ENCODE measurements at regions not wholly inside any gene's neighbourhood (a gene's known extent, or its start where the extent isn't known, plus 50 kb on each side); places are given as distances from the start of the nearest gene placed in this dataset.

GRCh38 chr1:73180397-73181189 is 898.3 kb upstream of the NEGR1 start:
- DNase-seq: no peak

DNA sequence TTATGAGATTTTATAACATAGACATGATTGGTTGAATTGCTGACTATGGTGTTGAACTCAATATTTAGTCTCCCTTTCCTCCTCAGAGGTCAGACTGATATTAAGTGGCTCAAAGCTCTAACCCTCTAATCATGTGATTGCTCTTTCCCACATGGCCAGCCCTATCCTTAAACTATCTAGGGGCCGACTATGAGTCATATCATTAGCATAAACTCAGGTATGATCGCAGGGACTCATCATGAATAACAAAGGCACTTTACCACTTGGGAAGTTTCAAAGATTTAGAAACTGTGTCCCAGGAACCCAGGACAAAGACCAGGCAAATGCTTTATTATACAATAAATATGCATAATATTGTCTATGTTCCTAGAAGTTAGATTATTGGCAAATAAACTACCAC is 894.6 kb upstream of the NEGR1 start:
- no peak for DNase-seq

DNA sequence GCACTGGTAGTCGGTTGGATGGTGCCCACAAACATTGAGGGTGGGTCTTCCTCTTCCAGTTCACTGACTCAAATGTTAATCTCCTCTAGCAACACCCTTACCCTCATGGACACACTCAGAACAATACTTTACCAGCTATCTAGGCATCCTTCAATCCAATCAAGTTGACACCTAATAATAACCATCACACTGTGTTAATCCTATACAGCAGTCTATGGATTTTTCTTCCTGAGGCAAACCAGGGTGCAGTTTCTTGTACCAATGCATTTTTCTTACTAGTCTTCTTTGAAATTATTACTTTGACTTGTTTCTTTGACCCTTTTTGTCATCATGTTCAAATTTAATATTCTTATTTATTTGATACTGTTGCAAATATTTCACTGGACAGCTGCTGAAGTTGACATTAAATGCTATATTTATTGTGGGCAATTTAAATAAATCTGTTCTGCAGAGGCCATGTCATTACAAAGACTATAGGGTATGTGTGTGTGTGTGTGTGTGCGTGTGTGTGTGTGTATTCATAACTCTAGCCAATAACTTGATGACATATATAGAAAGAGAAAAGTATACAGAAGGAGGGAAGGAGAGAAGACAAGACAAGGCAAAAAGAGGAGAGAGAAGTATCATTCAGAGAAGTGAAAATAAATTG is 884.8 kb upstream of the NEGR1 start:
- no peak for DNase-seq

- DNase-seq: no peak
Measured at GRCh38 chr1:73162564-73162963, 880.2 kb upstream of the NEGR1 start.

- DNase-seq: no peak
Measured at GRCh38 chr1:73161418-73161817, 879.1 kb upstream of the NEGR1 start.

DNA sequence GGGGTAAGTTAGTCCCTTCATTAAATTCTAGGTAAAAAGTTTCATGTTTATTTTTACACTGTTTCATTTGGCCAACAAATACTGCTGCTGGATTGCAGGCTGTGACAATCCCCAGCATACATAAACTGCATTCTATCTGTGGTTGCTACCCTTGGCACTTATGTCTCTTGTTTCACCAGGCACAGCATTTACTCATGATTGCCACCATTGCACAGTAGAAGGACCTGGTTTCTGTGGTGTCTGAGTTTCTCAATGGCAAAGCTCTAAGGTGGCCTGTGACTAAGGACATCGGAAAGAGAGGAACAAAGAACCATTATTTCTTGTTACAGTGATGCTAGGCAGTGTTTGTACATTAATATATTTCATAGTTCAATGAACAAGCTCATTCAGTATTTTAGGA is 878.4 kb upstream of the NEGR1 start:
- no peak for DNase-seq

GRCh38 chr1:73144311-73144710 is 862.0 kb upstream of the NEGR1 start:
- no peak for DNase-seq

DNA sequence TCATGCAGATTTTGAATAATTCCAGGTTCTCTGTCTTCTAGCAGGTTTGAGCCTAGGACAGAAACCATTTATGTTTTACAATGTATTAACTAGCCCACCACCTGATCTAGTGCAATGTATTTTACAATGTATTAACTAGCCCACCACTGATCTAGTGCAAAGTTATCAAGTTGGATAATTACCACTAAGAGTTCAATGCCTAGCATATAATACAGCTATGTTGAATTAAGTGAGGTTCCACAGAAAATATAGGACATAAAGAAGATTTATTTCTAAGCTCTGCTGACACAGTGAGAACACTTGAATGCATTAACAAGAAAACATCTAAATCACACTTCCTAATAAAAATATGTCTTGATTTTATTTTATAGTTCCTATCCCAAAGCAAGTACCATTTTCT is 854.6 kb upstream of the NEGR1 start:
- DNase-seq: no peak

GRCh38 chr1:73106931-73107330 is 824.6 kb upstream of the NEGR1 start:
- no peak for DNase-seq

DNA sequence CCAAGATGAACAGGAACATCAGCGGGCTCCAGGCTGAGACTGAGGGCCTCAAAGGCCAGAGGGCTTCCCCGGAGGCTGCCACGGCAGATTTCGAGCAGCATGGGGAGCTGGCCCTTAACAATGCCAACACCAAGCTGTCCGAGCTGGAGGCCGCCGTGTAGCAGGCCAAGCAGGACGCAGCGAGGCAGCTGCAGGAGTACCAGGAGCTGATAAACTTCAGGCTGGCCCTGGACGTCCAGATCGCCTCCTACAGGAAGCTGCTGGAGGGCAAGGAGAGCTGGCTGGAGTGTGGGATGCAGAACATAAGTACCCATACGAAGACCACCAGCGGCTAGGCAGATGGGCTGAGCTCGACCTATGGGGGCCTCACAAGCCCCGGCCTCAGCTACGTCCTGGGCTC is 823.4 kb upstream of the NEGR1 start:
- no peak for DNase-seq

- DNase-seq: no peak
Measured at GRCh38 chr1:73104749-73105148, 822.4 kb upstream of the NEGR1 start.

- no peak for DNase-seq
Measured at GRCh38 chr1:73100216-73100615, 817.9 kb upstream of the NEGR1 start.

- no peak for DNase-seq
Measured at GRCh38 chr1:73097917-73098316, 815.6 kb upstream of the NEGR1 start.

- no peak for DNase-seq
Measured at GRCh38 chr1:73096841-73097240, 814.5 kb upstream of the NEGR1 start.

DNA sequence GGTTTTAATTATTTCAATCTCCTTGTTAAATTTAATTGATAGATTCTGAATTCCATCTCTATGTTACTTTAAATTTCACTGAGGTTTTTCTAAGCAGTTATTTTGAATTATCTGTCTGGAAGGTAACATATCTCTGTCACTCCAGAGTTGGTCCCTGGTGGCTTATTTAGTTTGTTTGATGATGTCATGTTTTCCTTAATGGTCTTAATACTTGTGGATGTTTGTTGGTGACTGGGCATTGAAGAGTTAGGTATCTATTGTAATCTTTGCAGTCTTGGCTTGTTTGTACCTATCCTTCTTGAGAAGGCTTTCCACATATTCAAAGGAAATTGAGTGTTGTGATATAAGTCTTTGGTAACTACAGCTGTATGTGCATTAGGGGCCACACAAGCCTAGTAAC is 810.0 kb upstream of the NEGR1 start:
- no peak for DNase-seq

- DNase-seq: no peak
Measured at GRCh38 chr1:73066866-73067265, 784.5 kb upstream of the NEGR1 start.

DNA sequence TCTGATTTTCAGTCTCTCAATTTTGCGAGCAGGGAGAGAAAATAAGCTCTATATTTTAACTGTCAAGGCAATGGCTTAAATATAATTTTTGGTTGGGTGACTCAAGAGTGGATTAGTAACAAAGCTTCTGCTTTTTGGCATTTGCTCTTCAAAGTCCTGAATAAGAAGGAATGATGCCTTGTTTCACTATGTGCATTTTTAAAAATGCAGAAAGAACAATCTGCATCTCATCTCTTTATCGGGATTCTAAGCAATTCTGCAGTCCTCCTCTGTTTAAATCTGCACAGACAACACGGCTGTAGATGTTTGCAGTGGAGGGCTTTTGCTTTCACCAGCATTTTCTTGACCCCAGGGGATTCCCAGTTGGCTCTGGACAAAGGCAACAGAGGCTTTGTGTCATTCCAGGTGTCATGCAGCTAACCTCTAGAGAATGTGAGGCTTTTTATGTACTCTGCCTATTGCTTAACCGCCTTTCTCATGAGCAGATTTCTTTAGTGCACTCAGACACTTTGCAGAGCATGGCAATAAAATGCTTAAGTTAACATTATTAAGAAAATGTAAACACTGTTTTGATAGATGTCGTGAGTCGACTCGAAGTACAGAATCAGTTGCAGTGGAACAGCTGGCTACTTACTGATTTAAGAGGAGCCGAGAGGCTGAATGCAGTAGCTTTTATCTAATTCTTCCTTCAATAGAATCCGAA is 783.2 kb upstream of the NEGR1 start:
- DNase-seq: no peak

DNA sequence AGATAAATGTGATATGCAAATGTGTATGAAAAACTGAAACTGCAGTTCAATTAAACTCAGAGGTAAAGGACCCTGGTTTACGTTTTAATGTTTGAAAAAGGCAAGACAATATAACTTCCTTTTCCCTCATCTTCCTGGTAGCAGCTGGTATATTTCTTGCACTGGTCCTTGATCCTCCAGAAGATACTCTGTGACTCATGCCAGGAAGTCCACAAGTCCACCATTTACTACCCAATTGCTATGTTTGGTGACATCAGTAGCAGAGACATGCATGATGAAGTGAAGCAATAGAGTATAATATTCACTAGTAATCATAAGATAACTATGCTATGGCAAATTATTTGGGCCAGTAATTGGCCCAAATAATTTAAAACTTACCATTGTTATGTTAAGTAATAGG is 774.5 kb upstream of the NEGR1 start:
- DNase-seq: no peak

- no peak for DNase-seq
Measured at GRCh38 chr1:73044241-73045036, 762.1 kb upstream of the NEGR1 start.

GRCh38 chr1:73042403-73042802 is 760.1 kb upstream of the NEGR1 start:
- DNase-seq: no peak

DNA sequence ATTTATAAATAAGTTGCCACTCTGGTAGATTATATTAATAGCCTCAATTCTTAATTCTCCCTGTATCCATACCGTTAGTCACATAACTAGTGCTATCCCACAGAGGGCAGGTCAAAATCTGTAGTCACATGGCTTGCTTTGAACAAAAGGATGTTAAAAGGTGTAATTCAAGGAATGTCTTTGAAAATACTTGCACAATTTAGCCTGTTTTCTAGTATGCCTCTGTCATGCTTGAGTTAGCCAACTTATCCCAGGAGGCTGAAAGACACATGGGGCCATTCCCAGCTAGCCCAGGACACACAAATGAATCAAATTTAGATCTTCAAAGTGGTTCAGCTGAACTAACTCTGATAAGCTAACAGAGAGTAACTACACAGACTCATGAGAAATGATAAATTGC is 758.5 kb upstream of the NEGR1 start:
- DNase-seq: no peak

GRCh38 chr1:73034271-73034670 is 751.9 kb upstream of the NEGR1 start:
- no peak for DNase-seq

DNA sequence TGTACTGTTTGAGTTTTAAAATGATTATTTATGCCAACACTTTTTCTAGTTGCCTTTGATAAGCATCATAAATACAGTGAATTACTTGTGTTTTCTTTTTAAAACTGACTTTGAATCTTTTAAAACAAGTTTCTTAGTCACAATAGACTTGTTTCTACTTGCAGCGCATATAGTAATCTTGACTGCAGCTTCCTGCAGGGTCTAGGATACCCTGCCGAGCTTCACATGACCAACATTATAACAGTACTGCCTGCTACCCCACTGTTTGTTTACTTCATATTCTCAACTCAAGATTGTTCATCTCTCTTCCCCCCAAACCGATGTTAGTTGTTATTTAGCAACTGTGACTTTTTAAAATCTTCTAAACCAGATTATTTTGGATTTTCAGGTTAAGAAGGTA is 751.3 kb upstream of the NEGR1 start:
- DNase-seq: no peak

Measured in amniotic stem cell (primary cell).